Putamen (tissue), 1 donor: ENCODE measurements at regions not wholly inside any gene's neighbourhood (a gene's known extent, or its start where the extent isn't known, plus 50 kb on each side); places are given as distances from the start of the nearest gene placed in this dataset.
"Not testable (repeated sequence)": the region's sequence is repeated elsewhere in the genome, so short reads cannot be mapped to it uniquely, and the experiment has no call there.

ENCODE experiments used
- DNase-seq: peaks from one replicate; pipeline ENCODE4 v3.0.0-alpha.2; 2016; ENCODE audit warnings: low spot score

GRCh38 chr2:34547900-34548299 lies 948.8 kb upstream of the FAM98A start:
- no peak for DNase-seq

- no peak for DNase-seq
Measured at GRCh38 chr2:34547340-34547739, 948.2 kb upstream of the FAM98A start.

- DNase-seq: no peak
Measured at GRCh38 chr2:34545486-34546136, 946.5 kb upstream of the FAM98A start.

- DNase-seq: no peak
Measured at GRCh38 chr2:34534761-34535160, 935.7 kb upstream of the FAM98A start.

- DNase-seq: no peak
Measured at GRCh38 chr2:34534341-34534740, 935.2 kb upstream of the FAM98A start.

- DNase-seq: no peak
Measured at GRCh38 chr2:34533585-34534183, 934.6 kb upstream of the FAM98A start.

GRCh38 chr2:34529965-34530364 lies 930.9 kb upstream of the FAM98A start:
- DNase-seq: no peak

- no peak for DNase-seq
Measured at GRCh38 chr2:34523958-34524514, 924.9 kb upstream of the FAM98A start.

- DNase-seq: no peak
Measured at GRCh38 chr2:34519659-34520058, 920.6 kb upstream of the FAM98A start.

- DNase-seq: no peak
Measured at GRCh38 chr2:34498561-34498960, 899.5 kb upstream of the FAM98A start.

- DNase-seq: not testable (repeated sequence)
Measured at GRCh38 chr2:34494192-34494591, 895.1 kb upstream of the FAM98A start.

GRCh38 chr2:34492561-34493455 lies 893.7 kb upstream of the FAM98A start:
- DNase-seq: no peak

- DNase-seq: no peak
Measured at GRCh38 chr2:34486965-34487364, 887.9 kb upstream of the FAM98A start.

- DNase-seq: no peak
Measured at GRCh38 chr2:34481542-34481941, 882.4 kb upstream of the FAM98A start.

- no peak for DNase-seq
Measured at GRCh38 chr2:34480366-34480765, 881.3 kb upstream of the FAM98A start.

- no peak for DNase-seq
Measured at GRCh38 chr2:34475156-34475555, 876.1 kb upstream of the FAM98A start.

- DNase-seq: no peak
Measured at GRCh38 chr2:34474646-34475045, 875.5 kb upstream of the FAM98A start.

GRCh38 chr2:34447097-34447496 lies 848.0 kb upstream of the FAM98A start:
- no peak for DNase-seq

GRCh38 chr2:34423301-34423700 lies 824.2 kb upstream of the FAM98A start:
- no peak for DNase-seq

GRCh38 chr2:34419856-34420255 lies 820.8 kb upstream of the FAM98A start:
- DNase-seq: no peak

- no peak for DNase-seq
Measured at GRCh38 chr2:34416856-34417255, 817.8 kb upstream of the FAM98A start.

- DNase-seq: no peak
Measured at GRCh38 chr2:34414856-34415255, 815.8 kb upstream of the FAM98A start.

- no peak for DNase-seq
Measured at GRCh38 chr2:34408100-34408499, 809.0 kb upstream of the FAM98A start.
